SU-DHL-6 (cell line): ENCODE measurements at regions not wholly inside any gene's neighbourhood (a gene's known extent, or its start where the extent isn't known, plus 50 kb on each side); places are given as distances from the start of the nearest gene placed in this dataset.

ENCODE experiments used
- H2AFZ ChIP-seq: fragments of 200-600 bp; sonication (generic); 2 replicates; pipeline ENCODE4 v1.6.1; 2014; ENCODE audit warnings: low read depth, mild to moderate bottlenecking, moderate library complexity, mixed read lengths, antibody characterized with exemption, low read length; ENCODE audit not compliant: severe bottlenecking
- H3F3A ChIP-seq: fragments of 200-600 bp; shearing (Covaris generic); 2 replicates; pipeline ENCODE4 v1.6.0; 2016; ENCODE audit warnings: antibody characterized with exemption, mild to moderate bottlenecking; ENCODE audit not compliant: insufficient read depth
- H3K27ac ChIP-seq: fragments of 200-600 bp; sonication (generic); 2 replicates; pipeline ENCODE4 v1.5.1; 2016; ENCODE audit warnings: low read depth, mild to moderate bottlenecking, low read length, moderate library complexity, mixed read lengths
- H3K27me3 ChIP-seq: fragments of 200-600 bp; sonication (generic), shearing (Covaris generic); 2 replicates; pipeline ENCODE4 v1.6.0; 2014; ENCODE audit warnings: mild to moderate bottlenecking, low read length
- H3K36me3 ChIP-seq: fragments of 200-600 bp; sonication (generic); 2 replicates; pipeline ENCODE4 v1.6.1; 2014; ENCODE audit warnings: mild to moderate bottlenecking, low read length, mixed read lengths
- H3K4me2 ChIP-seq: fragments of 300-600, 200-600 bp; shearing (Covaris generic), sonication (generic); 2 replicates; pipeline ENCODE4 v1.6.0; 2014; ENCODE audit warnings: low read length, low read depth, mild to moderate bottlenecking; ENCODE audit not compliant: poor library complexity, severe bottlenecking
- H3K4me3 ChIP-seq: fragments of 200-600 bp; sonication (generic); 2 replicates; pipeline ENCODE4 v1.5.1; 2014; ENCODE audit warnings: antibody characterized with exemption, low read length, mild to moderate bottlenecking, mixed read lengths; ENCODE audit not compliant: insufficient read depth, poor library complexity, severe bottlenecking
- H3K79me2 ChIP-seq: fragments of 200-600 bp; sonication (generic); 2 replicates; pipeline ENCODE4 v1.6.1; 2014; ENCODE audit warnings: mild to moderate bottlenecking, low read length, moderate library complexity; ENCODE audit not compliant: insufficient read depth
- H3K9ac ChIP-seq: fragments of 200-600 bp; sonication (generic); 2 replicates; pipeline ENCODE4 v1.7.0; 2014; ENCODE audit warnings: mild to moderate bottlenecking, low read length
- H3K9me2 ChIP-seq: fragments of 200-600 bp; sonication (generic); replicated peaks from 2 replicates; pipeline ENCODE4 v1.6.1; 2014; ENCODE audit warnings: low read length; ENCODE audit not compliant: insufficient read depth
- H3K9me3 ChIP-seq: fragments of 200-600 bp; sonication (generic); 2 replicates; pipeline ENCODE4 v1.6.1; 2014; ENCODE audit warnings: low read length, mixed read lengths; ENCODE audit not compliant: insufficient read depth
- H4K20me1 ChIP-seq: fragments of 200-600 bp; sonication (generic); 2 replicates; pipeline ENCODE4 v1.6.1; 2014; ENCODE audit warnings: low read depth, mild to moderate bottlenecking, antibody characterized with exemption, low read length, moderate library complexity, mixed read lengths
- CTCF ChIP-seq: fragments of 200-600 bp; sonication (generic); IDR thresholded peaks from one replicate; pipeline ENCODE4 v1.5.1; 2017; ENCODE audit warnings: antibody characterized with exemption, mild to moderate bottlenecking, low read length, moderate library complexity; ENCODE audit not compliant: insufficient read depth, poor library complexity, severe bottlenecking
- EZH2phosphoT487 ChIP-seq: fragments of 200-600 bp; sonication (generic), shearing (Covaris generic); conservative IDR thresholded peaks from 2 replicates; pipeline ENCODE4 v1.6.1; 2018; ENCODE audit warnings: mild to moderate bottlenecking, antibody characterized with exemption, low read length, moderate library complexity, mixed read lengths

GRCh38 chr2:146251328-146251727, 1593.5 kb upstream of the ACVR2A start:
- Histone ChIP-seq H3K9me3 (no peaks in the 10 kb centered on the region), H3K79me2 (no peaks in the 10 kb centered on the region), H2AFZ (no peak overlapping the region), H4K20me1 (no peaks in the 10 kb centered on the region), H3K9ac (no peak overlapping the region), H3K4me2 (no peak overlapping the region), H3K9me2 (no peaks in the 10 kb centered on the region), H3K36me3 (no peaks in the 10 kb centered on the region), H3F3A (no peaks in the 10 kb centered on the region), H3K4me3 (no peak overlapping the region), H3K27me3 (no peaks in the 10 kb centered on the region), H3K27ac (no peak overlapping the region)
- TF ChIP-seq CTCF, result no peak
- TF ChIP-seq EZH2phosphoT487, result no peak

GRCh38 chr2:146246736-146247523, 1597.9 kb upstream of the ACVR2A start:
- Histone ChIP-seq H3K4me2 (no peak overlapping the region), H3K4me3 (no peak overlapping the region), H3K9me2 (no peaks in the 10 kb centered on the region), H2AFZ (no peak overlapping the region), H3F3A (no peaks in the 10 kb centered on the region), H3K27ac (no peak overlapping the region), H3K27me3 (no peaks in the 10 kb centered on the region), H3K36me3 (no peaks in the 10 kb centered on the region), H3K9ac (no peak overlapping the region), H4K20me1 (no peaks in the 10 kb centered on the region), H3K9me3 (no peaks in the 10 kb centered on the region), H3K79me2 (no peaks in the 10 kb centered on the region)
- TF ChIP-seq EZH2phosphoT487 (no peak), CTCF (no peak)

DNA sequence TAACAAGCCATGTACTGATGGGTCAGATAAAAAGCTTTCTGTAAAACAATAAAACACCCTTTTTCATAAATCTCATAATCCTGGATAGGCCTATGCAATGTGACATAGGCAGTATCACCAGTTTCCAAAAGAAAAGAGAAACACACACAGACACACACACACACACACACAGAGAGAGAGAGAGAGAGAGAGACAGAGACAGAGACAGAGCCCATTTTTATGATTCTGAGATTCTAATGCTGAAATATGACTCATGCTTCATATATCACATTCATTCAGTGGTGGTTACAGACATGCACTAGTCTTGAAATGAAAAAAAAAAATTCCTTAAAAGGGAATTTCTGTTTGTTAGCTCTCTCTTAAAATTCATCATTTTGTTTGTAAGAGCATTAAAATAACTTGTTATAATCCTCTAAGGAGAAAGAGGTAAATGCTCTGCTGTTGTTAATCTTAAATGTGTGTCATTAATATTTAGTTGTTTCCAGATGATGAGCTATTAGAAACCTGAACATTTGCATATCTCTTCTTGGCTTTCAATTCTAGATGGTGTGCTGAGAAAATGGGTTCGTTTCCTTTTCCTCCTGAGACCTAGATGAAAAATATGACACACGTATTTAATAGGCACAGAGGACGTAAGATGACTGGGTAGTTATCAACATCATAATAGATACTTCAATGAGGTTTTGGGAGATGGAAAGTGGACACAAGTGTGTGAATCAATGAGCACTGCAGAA, 1598.7 kb upstream of the ACVR2A start:
- no peaks in the 10 kb centered on the region for H3K79me2 ChIP-seq
- H3K9me2 ChIP-seq, result no peaks in the 10 kb centered on the region
- H4K20me1 ChIP-seq, result no peaks in the 10 kb centered on the region
- no peak overlapping the region for H3K4me3 ChIP-seq
- no peak for TF ChIP-seq CTCF
- TF ChIP-seq EZH2phosphoT487, result no peak
- no peaks in the 10 kb centered on the region for H3F3A ChIP-seq
- H3K4me2 ChIP-seq, result no peak overlapping the region
- no peak overlapping the region for H2AFZ ChIP-seq
- no peaks in the 10 kb centered on the region for H3K9me3 ChIP-seq
- no peak overlapping the region for H3K9ac ChIP-seq
- no peaks in the 10 kb centered on the region for H3K27me3 ChIP-seq
- no peaks in the 10 kb centered on the region for H3K36me3 ChIP-seq
- no peak overlapping the region for H3K27ac ChIP-seq
